ENCODE measurements at regions not wholly inside any gene's neighbourhood (a gene's known extent, or its start where the extent isn't known, plus 50 kb on each side); places are given as distances from the start of the nearest gene placed in this dataset.

- TF ChIP-seq GATA2 (IDR thresholded peaks at IDR 0.05; ENCODE audit: low read depth, low read length): no peak
- TF ChIP-seq GATA3 (IDR thresholded peaks at IDR 0.05; ENCODE audit: low read depth, low read length): no peak
These were observed 1002.8 kb upstream of the CELF2 start for GRCh38 chr10:10014846-10015245.

Data from SH-SY5Y (cell line).